H9 (cell line): ENCODE measurements at regions not wholly inside any gene's neighbourhood (a gene's known extent, or its start where the extent isn't known, plus 50 kb on each side); places are given as distances from the start of the nearest gene placed in this dataset.

Source experiments
- DNase-seq: peaks from one replicate; pipeline ENCODE4 v3.0.0-alpha.2; 2017
- H2AFZ ChIP-seq: one replicate; pipeline ENCODE4 v1.6.1; 2013; ENCODE audit warnings: mild to moderate bottlenecking, low read length, control low read depth, moderate library complexity
- H2AK5ac ChIP-seq: 2 replicates; pipeline ENCODE4 v1.6.1; 2013; ENCODE audit warnings: low read length, control low read depth, mixed read lengths; ENCODE audit not compliant: insufficient read length
- H2BK120ac ChIP-seq: one replicate; pipeline ENCODE4 v1.6.1; 2013; ENCODE audit warnings: low read depth, mild to moderate bottlenecking, low read length, control low read depth, inconsistent platforms; ENCODE audit not compliant: poor library complexity, severe bottlenecking
- H2BK12ac ChIP-seq: 2 replicates; pipeline ENCODE4 v1.6.1; 2013; ENCODE audit warnings: low read length, control low read depth, mixed read lengths, low read depth; ENCODE audit not compliant: insufficient read length
- H2BK15ac ChIP-seq: 2 replicates; pipeline ENCODE4 v1.6.1; 2013; ENCODE audit warnings: low read depth, low read length, control low read depth
- H2BK20ac ChIP-seq: one replicate; pipeline ENCODE4 v1.6.1; 2013; ENCODE audit warnings: low read depth, mild to moderate bottlenecking, low read length, control low read depth, inconsistent platforms; ENCODE audit not compliant: poor library complexity, severe bottlenecking
- H2BK5ac ChIP-seq: 2 replicates; pipeline ENCODE4 v1.6.1; 2013; ENCODE audit warnings: low read length, control low read depth, mixed read lengths; ENCODE audit not compliant: insufficient read length
- H3K14ac ChIP-seq: 2 replicates; pipeline ENCODE4 v1.6.1; 2013; ENCODE audit warnings: low read length, control low read depth; ENCODE audit not compliant: insufficient read depth
- H3K18ac ChIP-seq: 2 replicates; pipeline ENCODE4 v1.6.1; 2013; ENCODE audit warnings: low read depth, mild to moderate bottlenecking, mixed read lengths, low read length, control low read depth; ENCODE audit not compliant: insufficient read length
- H3K23ac ChIP-seq: 2 replicates; pipeline ENCODE4 v1.6.1; 2013; ENCODE audit warnings: low read length, control low read depth, mixed read lengths, low read depth; ENCODE audit not compliant: insufficient read length
- H3K23me2 ChIP-seq: 2 replicates; pipeline ENCODE4 v1.6.1; 2013; ENCODE audit warnings: low read depth, mild to moderate bottlenecking, mixed read lengths, low read length, control low read depth; ENCODE audit not compliant: insufficient read length, poor library complexity, severe bottlenecking
- H3K27ac ChIP-seq: 2 replicates; pipeline ENCODE4 v1.5.1; 2013; ENCODE audit warnings: low read length, control low read depth, mixed read lengths, low read depth; ENCODE audit not compliant: insufficient read length
- H3K27me3 ChIP-seq: 2 replicates; pipeline ENCODE4 v1.6.1; 2013; ENCODE audit warnings: low read length, control low read depth, inconsistent platforms; ENCODE audit not compliant: insufficient read depth
- H3K4ac ChIP-seq: 2 replicates; pipeline ENCODE4 v1.6.1; 2013; ENCODE audit warnings: low read depth, mild to moderate bottlenecking, control low read depth, inconsistent platforms, low read length, moderate library complexity
- H3K4me1 ChIP-seq: 2 replicates; pipeline ENCODE4 v1.6.1; 2013; ENCODE audit warnings: low read length, control low read depth, inconsistent platforms; ENCODE audit not compliant: insufficient read depth
- H3K4me2 ChIP-seq: 2 replicates; pipeline ENCODE4 v1.6.1; 2013; ENCODE audit warnings: low read length, control low read depth, mixed read lengths; ENCODE audit not compliant: insufficient read length, insufficient read depth
- H3K56ac ChIP-seq: 2 replicates; pipeline ENCODE4 v1.6.1; 2013; ENCODE audit warnings: low read depth, mild to moderate bottlenecking, mixed read lengths, low read length, control low read depth; ENCODE audit not compliant: insufficient read length
- H3K79me1 ChIP-seq: 2 replicates; pipeline ENCODE4 v1.6.1; 2013; ENCODE audit warnings: low read depth, mild to moderate bottlenecking, moderate library complexity, low read length, control low read depth, inconsistent platforms; ENCODE audit not compliant: insufficient read depth, poor library complexity, severe bottlenecking
- H3K79me2 ChIP-seq: 2 replicates; pipeline ENCODE4 v1.6.1; 2013; ENCODE audit warnings: low read length, control low read depth, inconsistent platforms; ENCODE audit not compliant: insufficient read depth
- H3K9ac ChIP-seq: 2 replicates; pipeline ENCODE4 v1.6.1; 2013; ENCODE audit warnings: low read length, control low read depth, mixed read lengths; ENCODE audit not compliant: insufficient read length; ENCODE audit errors: extremely low read depth
- H3K9me3 ChIP-seq: one replicate; pipeline ENCODE4 v1.6.1; 2013; ENCODE audit warnings: low read depth, low read length, inconsistent platforms; ENCODE audit not compliant: control insufficient read depth
- H3T11ph ChIP-seq: one replicate; pipeline ENCODE4 v1.6.1; 2013; ENCODE audit warnings: mild to moderate bottlenecking, low read length, control low read depth, inconsistent platforms
- H4K20me1 ChIP-seq: one replicate; pipeline ENCODE4 v1.6.1; 2013; ENCODE audit not compliant: control insufficient read depth, insufficient read length, insufficient read depth
- H4K5ac ChIP-seq: 2 replicates; pipeline ENCODE4 v1.6.1; 2013; ENCODE audit warnings: low read depth, mild to moderate bottlenecking, mixed read lengths, low read length, control low read depth; ENCODE audit not compliant: insufficient read length
- H4K8ac ChIP-seq: replicated peaks from 2 replicates; pipeline ENCODE4 v1.6.1; 2013; ENCODE audit warnings: low read length, control low read depth, mixed read lengths, low read depth; ENCODE audit not compliant: insufficient read length
- H4K91ac ChIP-seq: 2 replicates; pipeline ENCODE4 v1.6.1; 2013; ENCODE audit warnings: low read depth, mild to moderate bottlenecking, moderate library complexity, mixed read lengths, low read length, control low read depth; ENCODE audit not compliant: insufficient read length
- H3K27ac Mint-ChIP-seq, 3 experiments: 2 replicates in 2 of 3; 3 replicates in 1 of 3; pipeline ENCODE4 v1.8.0; 2020 to 2021; ENCODE audit warnings: mixed read lengths in 3 of 3, mild to moderate bottlenecking in 1 of 3, moderate library complexity in 1 of 3
- H3K27me3 Mint-ChIP-seq: 2 replicates; pipeline ENCODE4 v1.8.0; 2021; ENCODE audit warnings: low read depth, mild to moderate bottlenecking, moderate library complexity, mixed read lengths
- H3K36me3 Mint-ChIP-seq, 3 experiments: 2 replicates in 2 of 3; 3 replicates in 1 of 3; pipeline ENCODE4 v1.8.0; 2020 to 2021; ENCODE audit warnings: low read depth in 3 of 3, mixed read lengths in 3 of 3; ENCODE audit not compliant: insufficient read depth in 1 of 3
- H3K4me1 Mint-ChIP-seq, 2 experiments: 2 replicates each; pipeline ENCODE4 v1.8.0; 2020; ENCODE audit warnings: mixed read lengths in 2 of 2
- H3K4me3 Mint-ChIP-seq, 2 experiments: 2 replicates in 1 of 2; 3 replicates in 1 of 2; pipeline ENCODE4 v1.8.0; 2020 to 2021; ENCODE audit warnings: mild to moderate bottlenecking in 2 of 2, mixed read lengths in 2 of 2, moderate library complexity in 1 of 2
- H3K9me3 Mint-ChIP-seq, 2 experiments: 2 replicates in 1 of 2; 3 replicates in 1 of 2; pipeline ENCODE4 v1.8.0; 2020; ENCODE audit warnings: mild to moderate bottlenecking in 2 of 2, mixed read lengths in 2 of 2, moderate library complexity in 1 of 2
- CTCF ChIP-seq: fragments of 200-600 bp; sonication (generic); conservative IDR thresholded peaks from 3 replicates; pipeline ENCODE4 v1.8.0; 2021; ENCODE audit warnings: antibody characterized with exemption, mild to moderate bottlenecking
- WGBS: extraction: QIAGEN DNeasy Blood & Tissue Kit; methylation state at CpG from one replicate; pipeline ENCODE4 v1.1.7; 2013; ENCODE audit warnings: missing lambda C conversion rate, low lambda C conversion rate, mixed read lengths; ENCODE audit not compliant: insufficient read length; ENCODE audit errors: extremely low coverage; 5-methylcytosine and 5-hydroxymethylcytosine counted together

DNA sequence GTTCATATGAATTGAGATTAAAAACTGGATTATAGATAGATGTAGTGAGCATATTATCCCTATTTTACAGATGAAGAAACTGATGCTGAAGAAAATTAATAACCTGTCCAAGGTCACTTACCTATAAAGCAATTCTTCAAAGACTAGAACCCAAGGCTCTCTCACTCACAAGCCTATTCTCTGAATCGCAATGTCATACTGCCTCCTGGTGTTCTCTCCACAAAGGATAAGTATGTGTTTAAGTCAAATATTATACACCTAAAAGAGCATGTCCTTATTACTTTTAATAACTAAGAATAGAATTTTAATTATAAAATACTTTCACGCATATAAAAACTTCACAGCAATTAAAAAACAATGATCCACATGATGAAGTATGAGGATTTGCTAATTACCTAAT, 721.3 kb upstream of the USP15 start:
- H2BK5ac ChIP-seq: no peak overlapping the region
- Mint-ChIP-seq H3K4me1 (no peaks in the 10 kb centered on the region), H3K4me3 (no peak overlapping the region), H3K27me3 (no peaks in the 10 kb centered on the region), H3K36me3 (no peaks in the 10 kb centered on the region), H3K27ac (no peak overlapping the region), H3K9me3 (no peaks in the 10 kb centered on the region)
- no peak overlapping the region for H3K4ac ChIP-seq
- no peak overlapping the region for H3K56ac ChIP-seq
- no peak overlapping the region for H2BK12ac ChIP-seq
- H3K27ac ChIP-seq: no peak overlapping the region
- H2AK5ac ChIP-seq: no peak overlapping the region
- no peak overlapping the region for H4K8ac ChIP-seq
- H2BK20ac ChIP-seq: no peak overlapping the region
- no peaks in the 10 kb centered on the region for H3K23me2 ChIP-seq
- H3T11ph ChIP-seq: no peak overlapping the region
- no peak overlapping the region for H4K91ac ChIP-seq
- H2BK120ac ChIP-seq: no peak overlapping the region
- no peak overlapping the region for H3K4me2 ChIP-seq
- no peaks in the 10 kb centered on the region for H3K27me3 ChIP-seq
- no peak overlapping the region for H3K14ac ChIP-seq
- no peaks in the 10 kb centered on the region for H3K4me1 ChIP-seq
- peak; percentile 79 for TF ChIP-seq CTCF
- no peak for DNase-seq
- H4K20me1 ChIP-seq: no peaks in the 10 kb centered on the region
- WGBS: no CpG with 5 or more reads among the region's 2 CpGs
- H4K5ac ChIP-seq: no peak overlapping the region
- no peak overlapping the region for H2AFZ ChIP-seq
- no peaks in the 10 kb centered on the region for H3K9me3 ChIP-seq
- H3K79me2 ChIP-seq: no peaks in the 10 kb centered on the region
- H3K79me1 ChIP-seq: no peaks in the 10 kb centered on the region
- H3K18ac ChIP-seq: no peak overlapping the region
- no peak overlapping the region for H3K9ac ChIP-seq
- no peak overlapping the region for H3K23ac ChIP-seq
- H2BK15ac ChIP-seq: no peak overlapping the region
